ENCODE measurements at regions not wholly inside any gene's neighbourhood (a gene's known extent, or its start where the extent isn't known, plus 50 kb on each side); places are given as distances from the start of the nearest gene placed in this dataset.
"Not testable (repeated sequence)": the region's sequence is repeated elsewhere in the genome, so short reads cannot be mapped to it uniquely, and the experiment has no call there.

GRCh38 chr1:99361406-99361805, 97.1 kb downstream of the PLPPR4 start:
- DNase-seq, result no peak

GRCh38 chr1:99363531-99363930, 99.2 kb downstream of the PLPPR4 start:
- no peak for DNase-seq

- no peak for DNase-seq
Observed at GRCh38 chr1:99365141-99365540, 100.8 kb downstream of the PLPPR4 start.

GRCh38 chr1:99365545-99365944, 101.3 kb downstream of the PLPPR4 start:
- DNase-seq, result no peak

DNA sequence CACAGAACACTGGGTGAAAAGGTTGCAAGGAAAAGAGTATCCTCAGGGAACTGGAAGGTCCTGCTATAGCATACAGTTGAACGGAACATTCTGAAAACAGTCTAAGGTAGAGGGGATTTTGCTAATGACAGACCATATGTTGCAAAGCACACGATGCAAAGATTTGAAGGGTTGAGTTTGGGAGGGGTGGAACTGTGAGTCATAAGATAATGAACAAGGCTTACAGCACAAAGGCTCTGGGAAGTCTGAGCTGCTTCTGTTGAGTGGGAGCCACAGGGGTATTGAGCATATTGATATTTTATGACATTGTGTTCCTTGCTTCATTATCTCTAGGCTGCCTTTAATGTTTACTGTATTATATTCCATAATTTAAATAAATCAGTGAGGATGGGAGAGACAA, 104.9 kb downstream of the PLPPR4 start:
- DNase-seq, result no peak

- DNase-seq, result no peak
Observed at GRCh38 chr1:99370476-99370875, 106.2 kb downstream of the PLPPR4 start.

DNA sequence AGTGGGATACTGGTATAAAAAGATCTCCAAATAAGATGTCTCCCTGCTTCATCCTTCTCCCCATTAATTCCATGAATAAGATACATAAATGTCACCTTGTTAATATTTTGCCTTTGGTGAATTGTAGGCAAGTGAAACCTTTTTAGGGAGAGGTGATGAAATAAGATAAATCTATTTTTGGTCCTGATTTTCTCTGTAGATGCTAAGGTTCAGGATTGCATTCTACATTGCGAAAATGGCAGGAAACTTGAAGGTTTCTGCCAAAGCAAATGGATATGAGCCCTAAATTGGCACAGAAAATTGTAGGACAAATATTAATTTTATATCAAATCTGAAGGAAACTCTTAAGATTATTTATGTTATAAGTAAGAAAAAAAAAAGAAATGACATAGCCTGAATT, 107.1 kb downstream of the PLPPR4 start:
- no peak for DNase-seq

DNA sequence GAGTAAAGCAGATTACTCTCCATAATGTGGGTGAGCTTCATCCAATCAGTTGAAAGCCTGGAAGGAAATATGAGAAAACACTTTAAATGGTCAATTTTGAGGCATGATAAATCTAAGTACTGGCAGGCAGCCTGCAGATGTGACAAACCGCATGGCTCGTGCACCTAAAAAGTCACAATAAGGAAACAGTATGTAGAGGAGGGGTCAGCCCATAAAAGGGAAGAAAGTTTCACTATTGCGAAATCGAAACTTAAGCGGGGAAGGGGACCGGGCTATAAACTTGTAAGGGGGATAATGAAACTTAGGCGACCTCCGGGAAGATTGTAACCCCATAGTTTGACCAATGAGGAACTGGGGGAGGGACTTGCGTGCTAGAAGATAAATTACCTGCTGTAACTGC, 109.8 kb downstream of the PLPPR4 start:
- DNase-seq, result no peak

DNA sequence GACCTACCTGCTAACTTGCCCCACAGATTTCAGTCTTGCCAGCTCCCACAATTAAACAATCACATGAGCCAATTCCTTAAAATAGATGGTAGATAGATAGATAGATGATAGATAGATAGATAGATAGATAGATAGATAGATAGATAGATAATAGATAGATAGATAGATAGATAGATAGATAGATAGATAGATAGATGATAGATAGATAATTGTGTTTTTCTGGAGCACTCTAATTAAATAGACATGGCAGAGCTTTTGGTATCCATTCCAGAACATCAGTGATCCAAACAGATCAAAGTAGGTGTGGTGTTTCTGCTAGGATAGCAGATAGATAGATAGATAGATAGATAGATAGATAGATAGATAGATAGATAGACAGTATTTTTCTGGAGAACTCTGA, 110.4 kb downstream of the PLPPR4 start:
- DNase-seq, result not testable (repeated sequence)

DNA sequence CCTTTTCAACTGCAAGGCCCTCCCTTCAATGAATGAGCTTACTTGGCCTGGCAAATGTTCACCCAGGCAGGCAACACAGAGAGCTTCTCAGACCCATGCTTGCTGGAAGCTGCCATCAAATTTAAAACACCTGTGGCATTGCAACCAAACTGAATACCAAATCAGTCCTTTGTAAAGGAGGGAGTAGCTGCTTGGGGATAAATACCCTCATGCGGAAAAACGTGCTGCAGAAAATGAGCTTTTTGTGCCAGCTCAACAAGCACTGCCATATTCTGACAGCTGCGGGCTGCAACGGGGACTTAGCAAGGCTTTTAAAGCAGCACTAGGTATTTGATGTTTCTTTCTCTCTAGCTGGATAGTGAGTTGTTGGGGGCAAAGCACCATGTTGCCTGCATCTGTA, 119.7 kb downstream of the PLPPR4 start:
- DNase-seq, result no peak

DNA sequence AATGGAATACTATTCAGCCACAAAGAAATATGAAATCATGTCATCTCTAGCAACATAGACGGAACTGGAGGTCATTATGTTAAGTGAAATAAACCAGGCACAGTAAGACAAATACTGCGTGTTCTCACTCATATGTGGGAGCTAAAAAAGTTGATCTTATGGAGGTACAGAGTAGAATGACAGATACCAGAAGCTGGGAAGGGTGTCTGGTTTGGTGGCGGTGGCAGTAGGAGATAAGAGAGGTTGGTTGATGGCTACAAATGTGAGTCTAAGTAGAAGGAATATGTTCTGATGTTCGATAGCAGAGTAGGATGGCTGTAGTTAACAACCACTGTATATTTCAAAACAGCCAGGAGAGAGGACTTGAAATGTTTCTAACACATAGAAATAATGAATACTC, 121.6 kb downstream of the PLPPR4 start:
- no peak for DNase-seq

- DNase-seq, result no peak
Observed at GRCh38 chr1:99396389-99396788, 132.1 kb downstream of the PLPPR4 start.

DNA sequence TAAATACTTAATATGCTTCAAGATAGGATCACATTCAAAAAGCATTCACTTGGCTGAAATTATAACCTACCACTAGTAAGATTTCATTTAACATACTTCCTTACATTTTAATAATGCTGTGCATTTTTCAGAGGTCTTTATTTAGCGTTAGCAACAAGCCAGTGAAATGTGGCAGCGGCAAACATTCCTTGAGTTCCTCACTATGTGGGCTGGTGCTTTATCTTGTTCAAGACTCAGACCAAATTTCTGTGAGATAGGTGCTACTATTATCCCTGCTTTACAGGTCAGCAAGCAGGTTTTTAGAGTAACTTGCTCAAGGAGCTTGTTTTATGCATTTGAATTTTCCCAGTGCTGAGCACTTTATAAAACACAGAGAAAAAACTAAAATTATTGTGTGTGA, 132.7 kb downstream of the PLPPR4 start:
- DNase-seq, result no peak

DNA sequence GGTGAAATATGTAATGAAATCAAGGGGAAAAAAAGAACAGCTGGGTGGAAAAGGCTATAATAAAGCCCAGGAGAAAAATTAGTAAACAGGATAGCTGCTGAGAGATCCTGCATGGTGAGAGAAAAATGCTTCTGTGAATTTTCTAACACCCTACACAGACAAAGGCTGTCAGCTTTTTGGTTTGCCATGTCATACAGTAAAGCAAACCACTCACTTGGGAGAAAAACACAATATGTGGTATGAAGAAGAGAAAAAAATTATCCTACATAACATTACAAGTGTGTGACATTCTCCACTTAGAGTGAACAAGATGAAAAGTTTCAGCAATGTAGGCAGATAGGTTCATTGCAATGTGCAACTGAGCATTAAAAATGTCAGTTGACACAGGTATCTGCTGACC, 133.6 kb downstream of the PLPPR4 start:
- DNase-seq, result no peak

GRCh38 chr1:99401556-99401955, 137.3 kb downstream of the PLPPR4 start:
- not testable (repeated sequence) for DNase-seq

DNA sequence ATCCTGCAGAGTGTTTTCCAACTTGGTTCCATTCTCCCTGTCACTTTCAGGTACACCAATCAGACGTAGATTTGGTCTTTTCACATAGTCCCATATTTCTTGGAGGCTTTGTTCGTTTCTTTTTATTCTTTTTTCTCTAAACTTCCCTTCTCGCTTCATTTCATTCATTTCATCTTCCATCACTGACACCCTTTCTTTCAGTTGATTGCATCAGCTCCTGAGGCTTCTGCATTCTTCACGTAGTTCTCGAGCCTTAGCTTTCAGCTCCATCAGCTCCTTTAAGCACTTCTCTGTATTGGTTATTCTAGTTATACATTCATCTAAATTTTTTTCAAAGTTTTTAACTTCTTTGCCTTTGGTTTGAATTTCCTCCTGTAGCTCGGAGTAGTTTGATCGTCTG, 140.1 kb downstream of the PLPPR4 start:
- DNase-seq, result not testable (repeated sequence)

DNA sequence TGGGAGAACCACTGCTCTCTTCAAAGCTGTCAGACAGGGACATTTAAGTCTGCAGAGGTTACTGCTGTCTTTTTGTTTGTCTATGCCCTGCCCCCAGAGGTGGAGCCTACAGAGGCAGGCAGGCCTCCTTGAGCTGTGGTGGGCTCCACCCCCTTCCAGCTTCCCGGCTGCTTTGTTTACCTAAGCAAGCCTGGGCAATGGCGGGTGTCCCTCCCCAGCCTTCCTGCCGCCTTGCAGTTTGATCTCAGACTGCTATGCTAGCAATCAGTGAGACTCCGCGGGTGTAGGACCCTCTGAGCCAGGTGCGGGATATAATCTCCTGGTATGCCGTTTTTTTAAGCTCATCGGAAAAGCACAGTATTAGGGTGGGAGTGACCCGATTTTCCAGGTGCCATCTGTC, 141.0 kb downstream of the PLPPR4 start:
- not testable (repeated sequence) for DNase-seq

DNA sequence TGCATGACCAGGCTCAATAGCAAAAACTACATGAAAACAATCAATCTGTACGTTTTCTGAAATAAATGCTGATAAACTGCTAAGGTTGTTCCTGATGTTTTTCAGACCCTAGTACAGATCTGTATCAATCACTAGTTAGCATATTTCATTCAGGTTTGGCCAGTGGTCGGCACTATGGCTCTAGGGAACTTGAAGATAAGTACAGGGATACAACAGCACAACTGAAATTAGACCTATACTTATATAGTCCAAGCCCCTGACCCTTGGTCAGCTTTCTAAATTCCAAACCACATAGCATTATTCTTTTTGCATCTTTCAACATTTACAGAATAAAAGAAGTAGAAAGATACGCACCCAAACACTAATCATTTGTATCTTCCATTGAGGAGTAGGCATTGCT, 142.7 kb downstream of the PLPPR4 start:
- no peak for DNase-seq

DNA sequence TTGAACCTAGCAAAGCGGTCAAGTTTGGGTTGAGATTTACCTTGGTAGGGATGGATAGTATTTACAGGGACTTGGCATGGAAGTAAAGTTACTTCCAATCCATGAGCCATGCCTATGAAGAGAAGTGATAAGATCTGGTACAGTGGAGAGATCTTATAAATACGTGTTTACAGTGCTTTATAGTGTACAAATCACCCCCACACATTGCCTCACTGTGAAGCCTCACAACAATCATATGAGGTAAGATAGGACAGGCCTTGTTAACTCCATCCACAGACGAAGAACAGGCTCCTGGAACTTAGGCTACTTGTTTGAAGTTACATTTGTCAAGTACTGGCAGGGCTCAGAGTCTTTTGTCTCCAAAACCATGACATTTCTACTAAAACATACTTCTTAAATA, 159.8 kb downstream of the PLPPR4 start:
- DNase-seq, result no peak

DNA sequence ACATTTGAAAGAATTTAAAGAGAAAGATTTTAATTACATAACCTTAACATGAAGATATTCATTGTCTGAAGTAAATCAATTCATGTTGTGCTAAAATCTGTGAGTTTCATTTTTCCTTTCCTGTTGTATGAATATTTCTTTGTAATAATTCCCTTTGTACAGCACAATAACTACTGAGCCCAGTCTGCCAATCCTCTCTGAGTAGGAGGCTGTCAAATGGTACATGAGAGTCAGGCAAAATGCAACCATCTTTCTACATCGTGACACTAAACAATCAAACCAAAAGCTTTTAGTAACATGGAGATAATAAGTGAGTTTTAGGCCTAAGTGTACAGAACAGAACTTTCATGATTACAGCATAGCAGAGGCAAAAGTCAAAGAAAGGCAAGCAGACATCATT, 165.5 kb downstream of the PLPPR4 start:
- DNase-seq, result no peak

GRCh38 chr1:99438656-99439230, 174.5 kb downstream of the PLPPR4 start:
- DNase-seq, result no peak

DNA sequence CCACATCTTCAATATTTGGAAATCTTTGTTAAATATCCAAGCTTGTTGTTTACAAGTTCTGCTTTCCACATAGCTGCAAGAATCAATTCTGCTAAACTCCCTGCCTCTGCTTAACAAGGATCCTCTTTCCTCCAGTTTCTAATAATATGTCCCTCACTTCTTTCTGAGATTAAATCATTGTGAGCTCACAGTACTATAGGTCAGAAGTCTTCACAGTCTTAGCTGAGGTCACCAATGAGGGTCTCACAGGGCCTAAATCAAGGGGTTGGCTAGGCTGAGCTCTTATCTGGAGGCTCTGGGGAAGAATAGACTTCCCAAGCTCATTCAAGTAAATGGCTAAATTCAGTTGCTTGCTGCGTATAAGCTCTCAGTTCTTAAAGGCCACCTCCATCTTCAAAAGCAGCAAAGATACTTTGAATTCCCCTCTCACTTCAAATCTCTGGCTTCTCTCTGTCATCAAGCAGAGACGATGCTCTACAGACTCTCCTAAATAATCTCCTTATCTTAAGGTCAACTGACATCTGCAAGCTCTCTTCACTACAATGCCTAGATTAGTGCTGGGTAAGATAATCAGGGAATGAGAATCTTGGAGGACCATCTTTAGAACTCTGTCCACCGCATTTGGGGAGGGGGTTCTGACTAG, 175.3 kb downstream of the PLPPR4 start:
- DNase-seq, result no peak

DNA sequence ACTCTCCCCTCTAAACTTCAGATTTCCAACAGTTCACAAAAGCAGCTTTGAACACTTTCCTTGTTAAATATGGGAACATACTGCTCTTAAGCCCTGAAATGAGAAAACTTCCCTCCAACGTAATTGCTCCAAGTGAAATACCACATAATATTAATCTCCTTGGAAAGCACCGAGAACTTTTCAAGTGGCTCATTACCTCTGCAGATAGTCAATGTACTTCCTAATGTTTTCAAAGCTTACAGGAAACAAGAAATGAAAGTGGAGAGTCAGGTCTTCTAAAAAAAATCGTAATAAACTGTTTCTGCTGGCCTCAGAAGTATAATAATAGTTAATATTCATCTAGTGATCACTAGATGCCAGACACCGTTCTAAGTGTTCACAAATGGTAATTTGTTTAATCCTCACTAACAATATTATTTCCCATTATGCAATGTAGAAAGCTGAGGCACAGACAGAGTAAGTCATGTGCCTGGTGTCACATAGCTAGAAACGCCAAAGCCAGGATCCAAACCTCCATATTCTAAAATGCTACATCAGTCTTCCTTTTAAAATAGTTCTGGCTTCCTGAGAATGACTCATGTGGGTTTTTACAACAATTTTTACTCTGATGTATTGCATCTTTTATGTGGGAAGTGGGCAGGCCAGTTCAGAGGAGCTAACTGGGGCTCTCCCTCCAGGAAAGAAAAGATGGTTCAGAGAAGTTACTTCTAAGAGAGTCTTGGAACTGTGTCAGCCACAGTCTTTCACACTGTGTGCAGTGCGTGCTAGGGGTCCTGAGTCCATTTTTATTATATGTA, 177.2 kb downstream of the PLPPR4 start:
- no peak for DNase-seq

- DNase-seq, result not testable (repeated sequence)
Observed at GRCh38 chr1:99444211-99444927, 180.1 kb downstream of the PLPPR4 start.
